ENCODE measurements at regions not wholly inside any gene's neighbourhood (a gene's known extent, or its start where the extent isn't known, plus 50 kb on each side); places are given as distances from the start of the nearest gene placed in this dataset.

GRCh38 chr1:58356402-58356801 lies 190.1 kb downstream of the OMA1 start:
- no peaks in the 10 kb centered on the region for H3K27me3 ChIP-seq (ENCODE audit: low read depth)

GRCh38 chr1:58353168-58353567 lies 193.4 kb downstream of the OMA1 start:
- Histone ChIP-seq H3K27ac (no peak overlapping the region), H3K36me3 (no peaks in the 10 kb centered on the region), H3K9me3 (peaks cover 4% of the 10 kb centered on the region), H3K27me3 (ENCODE audit: low read depth) (no peaks in the 10 kb centered on the region), H3K4me3 (no peak overlapping the region), H3K4me1 (no peaks in the 10 kb centered on the region)
- ATAC-seq (no peak), DNase-seq (no peak)
- no peak for TF ChIP-seq CTCF (IDR thresholded peaks at IDR 0.05)
- intact Hi-C loops (cut with DNase I): no loop called here

More at GRCh38 chr1:58356402-58356801, 190.1 kb downstream of the OMA1 start:
- intact Hi-C loops (cut with DNase I): no loop called here
- no peak for ATAC-seq
- no peak for TF ChIP-seq CTCF (IDR thresholded peaks at IDR 0.05)
- no peak overlapping the region for H3K4me3 ChIP-seq
- H3K27ac ChIP-seq: no peak overlapping the region
- H3K36me3 ChIP-seq: no peaks in the 10 kb centered on the region
- DNase-seq: no peak
- no peaks in the 10 kb centered on the region for H3K4me1 ChIP-seq
- H3K9me3 ChIP-seq: no peaks in the 10 kb centered on the region

GRCh38 chr1:58352476-58353092 lies 193.9 kb downstream of the OMA1 start:
- no peak for TF ChIP-seq CTCF (IDR thresholded peaks at IDR 0.05)
- Histone ChIP-seq H3K4me3 (no peak overlapping the region), H3K4me1 (no peaks in the 10 kb centered on the region), H3K36me3 (no peaks in the 10 kb centered on the region), H3K9me3 (peaks cover 4% of the 10 kb centered on the region), H3K27me3 (ENCODE audit: low read depth) (no peaks in the 10 kb centered on the region), H3K27ac (no peak overlapping the region)
- DNase-seq (no peak), ATAC-seq (no peak)
- intact Hi-C loops (cut with DNase I): no loop called here

- Histone ChIP-seq H3K27ac (no peak overlapping the region), H3K4me3 (no peak overlapping the region), H3K4me1 (no peaks in the 10 kb centered on the region), H3K27me3 (ENCODE audit: low read depth) (no peaks in the 10 kb centered on the region), H3K36me3 (no peaks in the 10 kb centered on the region), H3K9me3 (peaks cover 4% of the 10 kb centered on the region)
- intact Hi-C loops (cut with DNase I): no loop called here
- ATAC-seq (no peak), DNase-seq (no peak)
- no peak for TF ChIP-seq CTCF (IDR thresholded peaks at IDR 0.05)
These were observed 200.5 kb downstream of the OMA1 start for GRCh38 chr1:58346036-58346355.

GRCh38 chr1:58345215-58346035 lies 201.1 kb downstream of the OMA1 start:
- no peak for TF ChIP-seq CTCF (IDR thresholded peaks at IDR 0.05)
- DNase-seq (no peak), ATAC-seq (no peak)
- no peak overlapping the region for H3K4me3 ChIP-seq
- H3K27me3 ChIP-seq (ENCODE audit: low read depth): no peaks in the 10 kb centered on the region
- intact Hi-C loops (cut with DNase I): no loop called here
- H3K36me3 ChIP-seq: no peaks in the 10 kb centered on the region
- H3K4me1 ChIP-seq: no peaks in the 10 kb centered on the region
- peaks cover 4% of the 10 kb centered on the region for H3K9me3 ChIP-seq
- no peak overlapping the region for H3K27ac ChIP-seq
